ENCODE measurements at regions not wholly inside any gene's neighbourhood (a gene's known extent, or its start where the extent isn't known, plus 50 kb on each side); places are given as distances from the start of the nearest gene placed in this dataset.

- Histone ChIP-seq H2BK12ac (ENCODE audit: low read length) (no peak overlapping the region), H3K79me1 (ENCODE audit: low read length) (no peaks in the 10 kb centered on the region), H2AFZ (ENCODE audit: insufficient read depth, low read length, poor library complexity) (no peak overlapping the region), H3K4me3 (ENCODE audit: low read depth, low read length) (no peak overlapping the region), H3K14ac (ENCODE audit: low read length) (no peak overlapping the region), H2BK5ac (ENCODE audit: low read depth, low read length, poor library complexity) (no peak overlapping the region), H4K91ac (ENCODE audit: low read depth, low read length) (no peak overlapping the region), H3K4ac (ENCODE audit: low read depth, low read length) (no peak overlapping the region), H2AK5ac (ENCODE audit: low read length) (no peak overlapping the region), H3K9ac (ENCODE audit: low read length) (no peak overlapping the region), H4K12ac (ENCODE audit: low read depth, low read length) (no peak overlapping the region), H3K23ac (ENCODE audit: low read length) (no peak overlapping the region), H3K9me3 (ENCODE audit: insufficient read depth, low read depth, low read length) (no peaks in the 10 kb centered on the region), H3K27ac (ENCODE audit: low read depth, low read length) (no peak overlapping the region), H3K79me2 (ENCODE audit: control insufficient read depth, insufficient read depth, low read length, poor library complexity) (no peaks in the 10 kb centered on the region), H4K8ac (ENCODE audit: low read depth, low read length) (no peak overlapping the region), H3K18ac (ENCODE audit: low read length) (no peak overlapping the region), H3K4me1 (ENCODE audit: control insufficient read depth in 1 of 2, insufficient read depth in 2 of 2, low read length in 2 of 2) (no peaks in the 10 kb centered on the region), H2BK120ac (ENCODE audit: insufficient read depth, low read length, poor library complexity) (no peak overlapping the region), H3K27me3 (ENCODE audit: insufficient read depth, low read length) (no peaks in the 10 kb centered on the region), H3K4me2 (ENCODE audit: low read length) (no peak overlapping the region), H3K36me3 (ENCODE audit: control insufficient read depth in 1 of 2, insufficient read depth in 2 of 2, low read length in 2 of 2) (no peaks in the 10 kb centered on the region)
- WGBS (ENCODE audit: extremely low coverage, insufficient coverage, insufficient read length): no CpG with 5 or more reads among the region's 1 CpG
- no peak for DNase-seq
These were observed 1636.8 kb downstream of the AMY1C start for GRCh38 chr1:105386489-105386888.

GRCh38 chr1:105396001-105396400 is 1646.3 kb downstream of the AMY1C start:
- H3K4me1 ChIP-seq (ENCODE audit: control insufficient read depth in 1 of 2, insufficient read depth in 2 of 2, low read length in 2 of 2): no peaks in the 10 kb centered on the region
- H3K23ac ChIP-seq (ENCODE audit: low read length): no peak overlapping the region
- no CpG with 5 or more reads among the region's 2 CpGs for WGBS (ENCODE audit: extremely low coverage, insufficient coverage, insufficient read length)
- H3K79me1 ChIP-seq (ENCODE audit: low read length): no peaks in the 10 kb centered on the region
- H2AFZ ChIP-seq (ENCODE audit: insufficient read depth, low read length, poor library complexity): no peak overlapping the region
- peaks cover 4% of the 10 kb centered on the region for H3K9me3 ChIP-seq (ENCODE audit: insufficient read depth, low read depth, low read length)
- H3K79me2 ChIP-seq (ENCODE audit: control insufficient read depth, insufficient read depth, low read length, poor library complexity): no peaks in the 10 kb centered on the region
- H3K27ac ChIP-seq (ENCODE audit: low read depth, low read length): no peak overlapping the region
- H3K4ac ChIP-seq (ENCODE audit: low read depth, low read length): no peak overlapping the region
- no peak overlapping the region for H4K91ac ChIP-seq (ENCODE audit: low read depth, low read length)
- H3K14ac ChIP-seq (ENCODE audit: low read length): no peak overlapping the region
- no peak overlapping the region for H3K4me2 ChIP-seq (ENCODE audit: low read length)
- DNase-seq: no peak
- H2AK5ac ChIP-seq (ENCODE audit: low read length): no peak overlapping the region
- H2BK12ac ChIP-seq (ENCODE audit: low read length): no peak overlapping the region
- H3K18ac ChIP-seq (ENCODE audit: low read length): no peak overlapping the region
- H4K8ac ChIP-seq (ENCODE audit: low read depth, low read length): no peak overlapping the region
- no peak overlapping the region for H4K12ac ChIP-seq (ENCODE audit: low read depth, low read length)
- H3K9ac ChIP-seq (ENCODE audit: low read length): no peak overlapping the region
- H2BK120ac ChIP-seq (ENCODE audit: insufficient read depth, low read length, poor library complexity): no peak overlapping the region
- peaks cover 0 to 2% of the 10 kb centered on the region in 2 experiments for H3K36me3 ChIP-seq (ENCODE audit: control insufficient read depth in 1 of 2, insufficient read depth in 2 of 2, low read length in 2 of 2)
- H2BK5ac ChIP-seq (ENCODE audit: low read depth, low read length, poor library complexity): no peak overlapping the region
- no peak overlapping the region for H3K4me3 ChIP-seq (ENCODE audit: low read depth, low read length)
- H3K27me3 ChIP-seq (ENCODE audit: insufficient read depth, low read length): no peaks in the 10 kb centered on the region

- Histone ChIP-seq H3K4me2 (ENCODE audit: low read length) (no peak overlapping the region), H3K18ac (ENCODE audit: low read length) (no peak overlapping the region), H2AK5ac (ENCODE audit: low read length) (no peak overlapping the region), H3K23ac (ENCODE audit: low read length) (no peak overlapping the region), H3K4ac (ENCODE audit: low read depth, low read length) (no peak overlapping the region), H3K4me3 (ENCODE audit: low read depth, low read length) (no peak overlapping the region), H4K8ac (ENCODE audit: low read depth, low read length) (no peak overlapping the region), H2BK12ac (ENCODE audit: low read length) (no peak overlapping the region), H3K27ac (ENCODE audit: low read depth, low read length) (no peak overlapping the region), H3K79me2 (ENCODE audit: control insufficient read depth, insufficient read depth, low read length, poor library complexity) (no peaks in the 10 kb centered on the region), H4K12ac (ENCODE audit: low read depth, low read length) (no peak overlapping the region), H3K36me3 (ENCODE audit: control insufficient read depth in 1 of 2, insufficient read depth in 2 of 2, low read length in 2 of 2) (peaks cover 0 to 2% of the 10 kb centered on the region in 2 experiments), H3K14ac (ENCODE audit: low read length) (no peak overlapping the region), H2BK5ac (ENCODE audit: low read depth, low read length, poor library complexity) (no peak overlapping the region), H3K9me3 (ENCODE audit: insufficient read depth, low read depth, low read length) (peaks cover 4% of the 10 kb centered on the region), H3K9ac (ENCODE audit: low read length) (no peak overlapping the region), H4K91ac (ENCODE audit: low read depth, low read length) (no peak overlapping the region), H3K27me3 (ENCODE audit: insufficient read depth, low read length) (no peaks in the 10 kb centered on the region), H3K4me1 (ENCODE audit: control insufficient read depth in 1 of 2, insufficient read depth in 2 of 2, low read length in 2 of 2) (no peaks in the 10 kb centered on the region), H2BK120ac (ENCODE audit: insufficient read depth, low read length, poor library complexity) (no peak overlapping the region), H2AFZ (ENCODE audit: insufficient read depth, low read length, poor library complexity) (no peak overlapping the region), H3K79me1 (ENCODE audit: low read length) (no peaks in the 10 kb centered on the region)
- no peak for DNase-seq
These were observed 1649.2 kb downstream of the AMY1C start for GRCh38 chr1:105398909-105399308.

GRCh38 chr1:105399716-105400115 is 1650.0 kb downstream of the AMY1C start:
- Histone ChIP-seq H3K27me3 (ENCODE audit: insufficient read depth, low read length) (no peaks in the 10 kb centered on the region), H2BK120ac (ENCODE audit: insufficient read depth, low read length, poor library complexity) (no peak overlapping the region), H3K79me2 (ENCODE audit: control insufficient read depth, insufficient read depth, low read length, poor library complexity) (no peaks in the 10 kb centered on the region), H3K4ac (ENCODE audit: low read depth, low read length) (no peak overlapping the region), H3K27ac (ENCODE audit: low read depth, low read length) (no peak overlapping the region), H2AFZ (ENCODE audit: insufficient read depth, low read length, poor library complexity) (no peak overlapping the region), H4K12ac (ENCODE audit: low read depth, low read length) (no peak overlapping the region), H3K23ac (ENCODE audit: low read length) (no peak overlapping the region), H3K18ac (ENCODE audit: low read length) (no peak overlapping the region), H2BK12ac (ENCODE audit: low read length) (no peak overlapping the region), H3K4me1 (ENCODE audit: control insufficient read depth in 1 of 2, insufficient read depth in 2 of 2, low read length in 2 of 2) (no peaks in the 10 kb centered on the region), H3K4me2 (ENCODE audit: low read length) (no peak overlapping the region), H3K9me3 (ENCODE audit: insufficient read depth, low read depth, low read length) (peaks cover 4% of the 10 kb centered on the region), H4K8ac (ENCODE audit: low read depth, low read length) (no peak overlapping the region), H3K14ac (ENCODE audit: low read length) (no peak overlapping the region), H3K9ac (ENCODE audit: low read length) (no peak overlapping the region), H3K36me3 (ENCODE audit: control insufficient read depth in 1 of 2, insufficient read depth in 2 of 2, low read length in 2 of 2) (peaks cover 0 to 2% of the 10 kb centered on the region in 2 experiments), H2BK5ac (ENCODE audit: low read depth, low read length, poor library complexity) (no peak overlapping the region), H2AK5ac (ENCODE audit: low read length) (no peak overlapping the region), H4K91ac (ENCODE audit: low read depth, low read length) (no peak overlapping the region), H3K79me1 (ENCODE audit: low read length) (no peaks in the 10 kb centered on the region), H3K4me3 (ENCODE audit: low read depth, low read length) (no peak overlapping the region)
- WGBS (ENCODE audit: extremely low coverage, insufficient coverage, insufficient read length): no CpG with 5 or more reads among the region's 1 CpG
- DNase-seq: no peak

All from trophoblast cell (in vitro differentiated cells and primary cell).